Activated T-helper 2 cell treated with anti-CD3 and anti-CD28 coated beads, Interferon-gamma antibody, Interleukin-2, Interleukin-4, amounts not matched to agents 10 μg/mL and 5 μg/mL and 100 μg/mL, durations not matched to agents 14 hours and 24 hours and 36 hours (primary cell): ENCODE measurements at regions not wholly inside any gene's neighbourhood (a gene's known extent, or its start where the extent isn't known, plus 50 kb on each side); places are given as distances from the start of the nearest gene placed in this dataset.

ENCODE experiments used
- DNase-seq: peaks from one replicate; pipeline ENCODE4 v3.0.0; 2021; ENCODE audit warnings: low spot score
- H3K27ac Mint-ChIP-seq: one replicate; pipeline ENCODE4 v1.8.0; 2021; ENCODE audit warnings: mixed read lengths
- H3K27me3 Mint-ChIP-seq: one replicate; pipeline ENCODE4 v1.8.0; 2021; ENCODE audit warnings: low read depth, mixed read lengths
- H3K36me3 Mint-ChIP-seq: one replicate; pipeline ENCODE4 v1.8.0; 2021; ENCODE audit warnings: low read depth, mixed read lengths
- H3K4me1 Mint-ChIP-seq: one replicate; pipeline ENCODE4 v1.8.0; 2021; ENCODE audit warnings: low read depth, mixed read lengths
- H3K4me3 Mint-ChIP-seq: one replicate; pipeline ENCODE4 v1.8.0; 2021; ENCODE audit warnings: low read depth, mild to moderate bottlenecking, moderate library complexity, mixed read lengths
- H3K9me3 Mint-ChIP-seq: one replicate; pipeline ENCODE4 v1.8.0; 2021; ENCODE audit warnings: mixed read lengths
- intact Hi-C: fragments of 100-400 bp; cut with micrococcal nuclease; formaldehyde crosslinking; loops from one replicate; pipeline ENCODE4 v1.15.1; 2023

DNA sequence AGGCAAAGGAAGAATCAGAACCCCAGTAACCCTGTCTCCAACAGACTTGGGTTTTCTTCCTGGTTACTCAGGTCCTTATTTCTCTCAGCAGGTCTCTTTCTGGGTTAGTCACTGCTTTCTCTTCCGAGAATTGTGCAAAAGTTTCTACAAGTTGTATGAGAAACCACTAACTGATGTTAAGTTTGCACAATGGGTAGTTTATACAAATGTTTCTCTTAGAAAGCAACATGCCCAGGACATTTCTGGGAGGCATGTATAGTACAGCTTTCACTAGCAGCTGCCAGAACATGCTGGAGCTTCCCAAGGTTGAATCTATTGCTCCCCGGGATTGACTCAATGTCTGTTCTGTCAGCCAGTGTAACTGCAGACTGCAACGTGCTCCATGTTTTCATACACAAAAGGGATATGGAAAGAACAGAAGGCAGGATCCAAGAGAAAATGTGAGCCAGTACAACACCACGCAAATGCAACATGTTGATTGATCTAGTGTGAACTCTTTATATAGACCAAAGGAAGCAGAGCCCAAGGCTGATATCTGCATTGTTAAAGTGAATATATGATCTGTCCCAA lies 887.8 kb downstream of the MCTP2 start:
- Mint-ChIP-seq H3K9me3 (no peaks in the 10 kb centered on the region), H3K4me1 (no peaks in the 10 kb centered on the region), H3K27ac (no peak overlapping the region), H3K36me3 (no peaks in the 10 kb centered on the region), H3K4me3 (no peak overlapping the region), H3K27me3 (no peaks in the 10 kb centered on the region)
- DNase-seq = no peak
- intact Hi-C loops = no loop called here

DNA sequence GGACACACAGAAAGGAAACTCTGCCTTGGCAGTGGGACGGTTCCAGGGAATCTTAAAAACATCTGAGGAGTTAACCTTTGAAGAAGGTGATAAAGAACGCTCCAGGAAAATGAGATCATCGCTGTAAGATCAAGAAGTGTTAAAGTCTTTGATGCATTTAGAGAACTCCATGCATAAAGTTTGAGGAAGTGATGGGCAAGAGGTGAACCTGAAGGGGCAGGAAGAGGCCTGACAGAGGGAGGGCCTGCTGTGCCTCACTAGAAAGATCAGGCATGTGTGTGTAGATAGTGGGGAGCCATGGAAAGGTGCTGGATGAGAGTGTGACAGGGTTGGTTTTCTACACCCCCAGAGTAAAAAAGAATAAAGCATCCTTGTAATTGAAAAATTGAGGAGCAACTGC lies 889.2 kb downstream of the MCTP2 start:
- no peaks in the 10 kb centered on the region for H3K9me3 Mint-ChIP-seq
- intact Hi-C loops = no loop called here
- H3K4me1 Mint-ChIP-seq = no peaks in the 10 kb centered on the region
- H3K36me3 Mint-ChIP-seq = no peaks in the 10 kb centered on the region
- DNase-seq = no peak
- H3K27ac Mint-ChIP-seq = no peak overlapping the region
- no peak overlapping the region for H3K4me3 Mint-ChIP-seq
- no peaks in the 10 kb centered on the region for H3K27me3 Mint-ChIP-seq

GRCh38 chr15:95121191-95121590 lies 889.8 kb downstream of the MCTP2 start:
- Mint-ChIP-seq H3K9me3 (no peaks in the 10 kb centered on the region), H3K4me1 (no peaks in the 10 kb centered on the region), H3K36me3 (no peaks in the 10 kb centered on the region), H3K4me3 (no peak overlapping the region), H3K27me3 (no peaks in the 10 kb centered on the region), H3K27ac (no peak overlapping the region)
- intact Hi-C loops = no loop called here
- no peak for DNase-seq

DNA sequence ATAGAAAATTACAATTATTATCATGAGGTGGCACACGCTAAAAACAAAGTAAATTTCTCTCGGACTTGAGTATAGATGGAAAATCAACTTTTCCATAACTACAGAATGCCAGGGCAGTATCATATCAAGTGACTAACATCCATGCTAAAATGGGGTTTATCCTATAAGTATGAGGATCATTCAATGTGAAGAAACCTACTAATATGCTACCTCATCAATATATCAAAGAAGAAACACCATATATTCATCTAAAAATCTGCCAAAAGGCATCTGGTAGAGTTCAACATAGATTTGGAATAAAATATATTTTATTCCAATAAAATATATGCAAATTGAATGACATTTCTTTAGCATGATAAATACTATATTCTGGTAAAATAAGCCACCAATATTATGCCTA lies 894.4 kb downstream of the MCTP2 start:
- intact Hi-C loops = no loop called here
- no peak for DNase-seq
- Mint-ChIP-seq H3K27ac (no peak overlapping the region), H3K4me1 (no peaks in the 10 kb centered on the region), H3K9me3 (no peaks in the 10 kb centered on the region), H3K4me3 (no peak overlapping the region), H3K27me3 (no peaks in the 10 kb centered on the region), H3K36me3 (no peaks in the 10 kb centered on the region)

DNA sequence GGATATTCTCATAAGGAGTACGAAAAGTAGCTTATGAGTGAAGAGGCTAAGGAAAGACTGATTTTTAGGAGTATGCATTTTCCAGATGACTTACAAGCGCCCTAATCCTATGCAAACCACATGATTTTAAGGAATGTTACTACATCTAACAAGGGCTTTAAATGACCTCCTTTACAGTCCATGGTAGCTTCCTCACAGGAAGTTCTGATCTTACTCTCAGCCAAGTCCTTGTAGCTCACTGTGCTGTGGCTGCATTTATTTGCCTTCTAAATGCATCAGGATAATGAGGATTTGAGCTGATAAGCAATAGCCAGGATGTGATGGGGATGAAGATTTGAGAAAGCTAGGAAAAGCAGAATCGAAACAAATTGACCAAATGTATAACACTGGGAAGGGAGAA lies 896.0 kb downstream of the MCTP2 start:
- intact Hi-C loops = no loop called here
- no peaks in the 10 kb centered on the region for H3K4me1 Mint-ChIP-seq
- no peak overlapping the region for H3K27ac Mint-ChIP-seq
- no peaks in the 10 kb centered on the region for H3K27me3 Mint-ChIP-seq
- DNase-seq = no peak
- H3K36me3 Mint-ChIP-seq = no peaks in the 10 kb centered on the region
- H3K9me3 Mint-ChIP-seq = no peaks in the 10 kb centered on the region
- H3K4me3 Mint-ChIP-seq = no peak overlapping the region

DNA sequence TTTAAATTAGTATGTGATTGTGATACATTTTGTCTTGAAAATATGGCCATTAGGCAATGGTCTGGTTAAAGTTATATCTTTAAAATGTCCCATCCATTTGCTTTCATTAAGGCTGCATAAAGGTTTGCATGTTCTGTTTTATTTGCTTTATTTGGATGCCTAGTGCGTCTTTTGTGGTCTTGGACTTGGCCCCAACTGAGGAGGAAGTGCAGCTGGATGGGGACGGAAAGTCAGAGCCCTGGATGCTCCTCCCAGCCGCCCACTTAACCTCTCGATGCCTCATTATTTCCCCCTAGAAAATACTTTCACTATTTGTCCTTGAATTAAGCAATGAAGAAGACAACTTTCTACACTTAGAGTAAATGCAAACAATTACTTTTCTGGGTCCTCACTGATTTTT lies 898.2 kb downstream of the MCTP2 start:
- no peaks in the 10 kb centered on the region for H3K36me3 Mint-ChIP-seq
- H3K4me3 Mint-ChIP-seq = no peak overlapping the region
- no peaks in the 10 kb centered on the region for H3K27me3 Mint-ChIP-seq
- intact Hi-C loops = no loop called here
- H3K27ac Mint-ChIP-seq = no peak overlapping the region
- DNase-seq = no peak
- no peaks in the 10 kb centered on the region for H3K4me1 Mint-ChIP-seq
- H3K9me3 Mint-ChIP-seq = no peaks in the 10 kb centered on the region

- Mint-ChIP-seq H3K27ac (no peak overlapping the region), H3K9me3 (no peaks in the 10 kb centered on the region), H3K27me3 (no peaks in the 10 kb centered on the region), H3K4me3 (no peak overlapping the region), H3K4me1 (no peaks in the 10 kb centered on the region), H3K36me3 (no peaks in the 10 kb centered on the region)
- intact Hi-C loops = no loop called here
- DNase-seq = no peak
Observed at GRCh38 chr15:95131131-95131556, 899.8 kb downstream of the MCTP2 start.

DNA sequence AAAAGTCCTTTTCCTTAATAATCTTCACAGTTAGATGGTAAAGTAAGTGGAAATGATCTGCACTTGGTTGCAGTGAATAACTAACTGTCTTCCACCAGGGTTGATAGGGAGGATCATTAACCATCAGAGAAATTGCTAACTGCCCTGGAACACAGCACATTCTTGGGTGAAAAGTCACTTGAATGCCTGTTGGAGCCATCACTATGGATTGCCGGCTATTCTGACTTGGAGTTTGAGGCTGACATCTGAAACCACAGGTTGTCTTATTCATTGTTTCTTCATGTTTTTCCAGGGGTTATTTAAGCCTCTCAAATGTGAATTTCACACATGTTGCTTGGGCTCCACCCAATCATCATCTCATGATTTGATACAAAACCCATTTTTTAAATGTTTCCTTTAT lies 901.4 kb downstream of the MCTP2 start:
- no peak for DNase-seq
- Mint-ChIP-seq H3K9me3 (no peaks in the 10 kb centered on the region), H3K4me3 (no peak overlapping the region), H3K27ac (no peak overlapping the region), H3K27me3 (no peaks in the 10 kb centered on the region), H3K36me3 (no peaks in the 10 kb centered on the region), H3K4me1 (no peaks in the 10 kb centered on the region)
- intact Hi-C loops = no loop called here

DNA sequence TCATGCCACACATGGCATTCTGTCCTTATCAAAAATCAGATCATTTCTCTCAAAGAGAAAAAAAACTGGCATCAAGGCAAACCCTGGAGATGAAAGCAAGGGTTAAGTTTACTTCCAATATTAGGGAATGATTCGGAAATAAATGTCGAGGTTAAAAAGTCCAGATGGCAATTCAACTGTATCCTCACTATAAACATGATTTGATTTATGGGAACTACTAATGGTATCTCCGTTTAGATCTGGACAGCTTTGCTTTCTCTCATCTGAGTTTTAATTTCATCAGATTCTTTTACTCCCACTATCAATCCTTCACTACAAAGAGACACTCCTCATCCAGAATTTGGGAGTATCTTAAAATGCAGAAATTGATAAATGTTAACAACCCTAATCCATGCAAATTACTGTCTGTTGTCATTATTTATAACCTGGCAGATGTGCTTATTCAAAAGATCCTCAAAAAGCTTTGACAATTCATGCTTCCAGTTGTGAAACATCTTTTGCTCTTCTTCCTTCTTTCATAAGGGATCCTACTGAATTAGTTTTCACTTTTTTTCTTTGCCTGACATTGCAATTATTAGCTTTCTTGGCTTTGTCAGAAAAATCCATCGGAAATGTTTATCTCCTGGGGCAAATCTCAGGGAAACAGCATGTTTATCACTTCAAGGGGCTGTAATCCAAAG lies 903.2 kb downstream of the MCTP2 start:
- Mint-ChIP-seq H3K27ac (no peak overlapping the region), H3K36me3 (no peaks in the 10 kb centered on the region), H3K9me3 (no peaks in the 10 kb centered on the region), H3K4me1 (no peaks in the 10 kb centered on the region), H3K27me3 (no peaks in the 10 kb centered on the region), H3K4me3 (no peak overlapping the region)
- intact Hi-C loops = no loop called here
- no peak for DNase-seq

DNA sequence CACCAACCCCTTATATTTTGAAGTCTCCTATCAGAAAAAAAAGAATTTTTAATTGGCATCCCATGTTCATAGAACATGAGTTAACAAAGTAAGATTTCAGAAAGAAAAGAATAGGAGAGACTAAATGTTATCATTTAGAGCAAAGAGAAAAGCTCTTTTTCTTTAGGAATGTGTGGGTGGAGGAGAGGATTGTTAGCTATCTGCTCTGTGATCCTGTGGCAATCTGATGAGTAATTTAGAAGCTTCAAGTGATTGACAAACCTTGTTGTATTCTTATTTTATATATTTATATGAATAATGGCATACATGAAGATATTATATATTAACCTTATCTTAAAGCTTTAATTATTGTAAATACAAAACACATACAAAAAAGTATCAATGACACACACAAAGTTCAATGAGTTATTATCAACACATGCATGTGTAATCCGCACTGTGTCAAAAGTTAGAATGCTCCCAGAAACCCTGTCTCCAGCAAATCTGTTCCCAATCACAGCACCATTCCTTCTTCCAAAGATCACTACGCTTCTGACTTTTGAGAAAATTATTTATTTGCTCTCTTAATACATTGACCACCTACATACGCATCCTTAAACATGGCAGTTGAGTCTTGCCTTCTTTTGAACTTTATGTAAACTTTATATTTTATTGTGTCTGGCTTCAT lies 907.4 kb downstream of the MCTP2 start:
- DNase-seq = no peak
- H3K9me3 Mint-ChIP-seq = no peaks in the 10 kb centered on the region
- H3K4me3 Mint-ChIP-seq = no peak overlapping the region
- no peaks in the 10 kb centered on the region for H3K36me3 Mint-ChIP-seq
- no peaks in the 10 kb centered on the region for H3K4me1 Mint-ChIP-seq
- intact Hi-C loops = no loop called here
- no peaks in the 10 kb centered on the region for H3K27me3 Mint-ChIP-seq
- no peak overlapping the region for H3K27ac Mint-ChIP-seq

DNA sequence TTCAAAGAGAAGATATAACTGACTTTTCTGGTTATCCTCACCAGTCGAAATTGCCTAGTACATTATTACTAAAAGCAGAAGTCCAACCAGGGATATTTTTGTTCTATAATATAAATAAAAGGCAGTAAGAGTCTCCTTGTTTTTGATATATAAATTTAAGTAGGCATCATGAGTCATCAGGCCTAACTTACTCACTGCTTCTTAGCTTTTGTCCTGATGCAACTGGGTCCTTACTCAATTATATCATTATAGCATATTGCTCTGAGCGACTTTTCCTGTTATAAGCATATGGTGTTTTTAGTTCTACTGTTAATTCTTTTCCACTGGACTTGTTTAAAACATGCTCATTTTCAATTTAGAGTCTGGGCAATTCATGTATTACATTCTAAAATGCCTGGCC lies 910.1 kb downstream of the MCTP2 start:
- no peaks in the 10 kb centered on the region for H3K4me1 Mint-ChIP-seq
- no peaks in the 10 kb centered on the region for H3K9me3 Mint-ChIP-seq
- intact Hi-C loops = no loop called here
- H3K27me3 Mint-ChIP-seq = no peaks in the 10 kb centered on the region
- no peak for DNase-seq
- H3K4me3 Mint-ChIP-seq = no peak overlapping the region
- no peak overlapping the region for H3K27ac Mint-ChIP-seq
- no peaks in the 10 kb centered on the region for H3K36me3 Mint-ChIP-seq

DNA sequence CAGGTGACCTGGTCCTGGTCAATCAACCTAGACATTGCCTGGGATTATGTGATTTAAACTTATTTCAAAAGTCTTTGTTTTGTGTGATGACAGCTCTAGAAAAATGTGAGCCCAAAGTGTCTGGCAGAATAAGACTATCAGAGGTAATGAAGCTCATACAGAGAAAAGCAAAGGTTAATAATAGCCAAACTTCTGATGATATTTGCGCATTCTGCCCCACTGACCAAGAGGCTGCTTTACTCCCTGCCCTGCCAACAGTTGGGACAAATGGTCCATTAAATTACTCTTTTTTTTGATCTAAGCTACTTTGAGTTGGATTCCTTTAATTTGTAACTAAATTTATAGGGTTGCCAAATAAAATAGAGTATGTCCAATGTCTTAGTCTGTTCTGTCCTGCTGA lies 911.2 kb downstream of the MCTP2 start:
- intact Hi-C loops = no loop called here
- no peaks in the 10 kb centered on the region for H3K36me3 Mint-ChIP-seq
- no peak overlapping the region for H3K4me3 Mint-ChIP-seq
- DNase-seq = no peak
- H3K9me3 Mint-ChIP-seq = no peaks in the 10 kb centered on the region
- no peaks in the 10 kb centered on the region for H3K27me3 Mint-ChIP-seq
- no peaks in the 10 kb centered on the region for H3K4me1 Mint-ChIP-seq
- no peak overlapping the region for H3K27ac Mint-ChIP-seq

GRCh38 chr15:95146481-95146880 lies 915.1 kb downstream of the MCTP2 start:
- Mint-ChIP-seq H3K36me3 (no peaks in the 10 kb centered on the region), H3K27me3 (no peaks in the 10 kb centered on the region), H3K4me3 (no peak overlapping the region), H3K4me1 (no peaks in the 10 kb centered on the region), H3K9me3 (no peaks in the 10 kb centered on the region), H3K27ac (no peak overlapping the region)
- intact Hi-C loops = no loop called here
- DNase-seq = no peak
